H1 (cell line): ENCODE measurements at regions not wholly inside any gene's neighbourhood (a gene's known extent, or its start where the extent isn't known, plus 50 kb on each side); places are given as distances from the start of the nearest gene placed in this dataset.

Source experiments
- CTCF ChIA-PET: fragments of 300-600 bp; sonication (Branson Sonifier 250); formaldehyde crosslinking; loops from one replicate; lab custom pipeline; 2021; ENCODE audit not compliant: partially characterized antibody; lab: Charles Lee
- POLR2A ChIA-PET: fragments of 300-600 bp; sonication (Branson Sonifier 250); formaldehyde crosslinking; loops from one replicate; lab custom pipeline; 2021; ENCODE audit warnings: inconsistent platforms; ENCODE audit not compliant: partially characterized antibody; lab: Charles Lee
- DNase-seq, 2 experiments: peaks; one replicate each; pipeline versions ENCODE4 v3.0.0 to v3.0.0-alpha.2; 2010 to 2022; ENCODE audit warnings: low spot score in 2 of 2, low read depth in 1 of 2, mixed read lengths in 1 of 2
- FAIRE-seq: peaks from 2 replicates; lab custom pipeline; 2011; peaks lifted over from hg19 to GRCh38; lab: Jason Lieb, UNC
- H2AFZ ChIP-seq: 2 replicates; pipeline ENCODE4 v1.8.1; 2012; ENCODE audit warnings: low read length, inconsistent platforms
- H2AK5ac ChIP-seq: 2 replicates; pipeline ENCODE4 v1.6.1; 2013; ENCODE audit warnings: low read depth, low read length
- H2BK120ac ChIP-seq: replicated peaks from 2 replicates; pipeline ENCODE3; 2013; ENCODE audit warnings: low read depth, low read length, inconsistent platforms
- H2BK12ac ChIP-seq: 2 replicates; pipeline ENCODE4 v1.6.1; 2013; ENCODE audit warnings: low read depth, low read length
- H2BK15ac ChIP-seq: 2 replicates; pipeline ENCODE4 v1.6.1; 2013; ENCODE audit warnings: low read length
- H2BK20ac ChIP-seq: 2 replicates; pipeline ENCODE4 v1.6.1; 2013; ENCODE audit warnings: low read length
- H2BK5ac ChIP-seq: 2 replicates; pipeline ENCODE4 v1.6.1; 2013; ENCODE audit warnings: low read depth, low read length
- H3K14ac ChIP-seq: 2 replicates; pipeline ENCODE4 v1.6.1; 2013; ENCODE audit warnings: inconsistent platforms; ENCODE audit not compliant: insufficient read length
- H3K18ac ChIP-seq: 2 replicates; pipeline ENCODE4 v1.6.1; 2013; ENCODE audit warnings: low read length; ENCODE audit errors: extremely low read depth
- H3K23ac ChIP-seq: 2 replicates; pipeline ENCODE4 v1.6.1; 2013; ENCODE audit warnings: inconsistent platforms; ENCODE audit not compliant: insufficient read length
- H3K23me2 ChIP-seq: 2 replicates; pipeline ENCODE4 v1.6.1; 2013; ENCODE audit warnings: low read depth, low read length
- H3K27ac ChIP-seq: 2 replicates; pipeline ENCODE4 v1.6.1; 2011; ENCODE audit warnings: low read depth, low read length, inconsistent platforms
- H3K27me3 ChIP-seq, 4 experiments: replicated peaks in 1 of 4; 1 replicate in 1 of 4; 2 replicates in 3 of 4; pipeline versions ENCODE4 v1.6.1 to v1.8.1; 2011 to 2013; ENCODE audit warnings: low read length in 3 of 4, mild to moderate bottlenecking in 3 of 4, inconsistent platforms in 2 of 4, mixed read lengths in 2 of 4, moderate library complexity in 1 of 4; ENCODE audit not compliant: control insufficient read depth in 3 of 4, insufficient read depth in 3 of 4; ENCODE audit errors: extremely low read depth in 1 of 4
- H3K36me3 ChIP-seq, 4 experiments: 2 replicates each; pipeline versions ENCODE4 v1.6.1 to v1.8.1; 2011 to 2013; ENCODE audit warnings: mild to moderate bottlenecking in 4 of 4, low read length in 3 of 4, moderate library complexity in 2 of 4, control low read depth in 1 of 4, inconsistent platforms in 1 of 4; ENCODE audit not compliant: insufficient read depth in 4 of 4, control insufficient read depth in 2 of 4
- H3K4ac ChIP-seq: replicated peaks from 2 replicates; pipeline ENCODE3; 2013; ENCODE audit warnings: low read length, low read depth, mixed read lengths, inconsistent platforms; ENCODE audit not compliant: insufficient read length
- H3K4me1 ChIP-seq, 4 experiments: replicated peaks in 1 of 4; 1 replicate in 1 of 4; 2 replicates in 3 of 4; pipeline versions ENCODE4 v1.6.1 to v1.8.1; 2011 to 2013; ENCODE audit warnings: low read length in 3 of 4, inconsistent platforms in 2 of 4, mixed read lengths in 1 of 4; ENCODE audit not compliant: insufficient read depth in 4 of 4, control insufficient read depth in 3 of 4
- H3K4me2 ChIP-seq, 2 experiments: 2 replicates each; pipeline versions ENCODE4 v1.6.1 to v1.8.1; 2011 to 2013; ENCODE audit warnings: low read depth in 2 of 2, low read length in 2 of 2, control low read depth in 1 of 2, inconsistent platforms in 1 of 2, mild to moderate bottlenecking in 1 of 2; ENCODE audit not compliant: insufficient read depth in 1 of 2
- H3K4me3 ChIP-seq, 4 experiments: fragments of 200-600, 300-600 bp in 1 of 4; sonication (generic), shearing (Covaris generic), sonication (Bioruptor Twin) in 1 of 4; 2 replicates each; pipeline versions ENCODE4 v1.5.1 to v1.8.1; 2011 to 2016; ENCODE audit warnings: low read length in 4 of 4, low read depth in 3 of 4, control low read depth in 2 of 4, inconsistent platforms in 2 of 4, mild to moderate bottlenecking in 2 of 4, mixed read lengths in 1 of 4, moderate library complexity in 1 of 4; ENCODE audit not compliant: insufficient read depth in 2 of 4; ENCODE audit errors: extremely low read depth in 1 of 4
- H3K56ac ChIP-seq: replicated peaks from 2 replicates; pipeline ENCODE3; 2013; ENCODE audit warnings: low read depth, mild to moderate bottlenecking, mixed read lengths, low read length, inconsistent platforms; ENCODE audit not compliant: insufficient read length
- H3K79me1 ChIP-seq: 2 replicates; pipeline ENCODE4 v1.6.1; 2013; ENCODE audit warnings: low read depth, low read length, control low read depth
- H3K79me2 ChIP-seq, 2 experiments: 2 replicates each; pipeline versions ENCODE4 v1.6.1 to v1.8.1; 2012 to 2013; ENCODE audit warnings: low read length in 2 of 2, mild to moderate bottlenecking in 2 of 2, inconsistent platforms in 1 of 2; ENCODE audit not compliant: insufficient read depth in 2 of 2, control insufficient read depth in 1 of 2
- H3K9ac ChIP-seq, 4 experiments: replicated peaks in 1 of 4; 1 replicate in 1 of 4; 2 replicates in 3 of 4; pipeline versions ENCODE4 v1.6.1 to v1.8.1; 2011 to 2013; ENCODE audit warnings: low read depth in 3 of 4, low read length in 3 of 4, control low read depth in 2 of 4, mild to moderate bottlenecking in 2 of 4, moderate library complexity in 2 of 4, inconsistent platforms in 1 of 4; ENCODE audit errors: extremely low read depth in 1 of 4
- H3K9me3 ChIP-seq, 2 experiments: 2 replicates each; pipeline versions ENCODE4 v1.6.1 to v1.8.1; 2012 to 2013; ENCODE audit warnings: mild to moderate bottlenecking in 2 of 2, moderate library complexity in 2 of 2, control low read depth in 1 of 2, inconsistent platforms in 1 of 2, low read depth in 1 of 2, low read length in 1 of 2, mixed read lengths in 1 of 2; ENCODE audit not compliant: insufficient read depth in 2 of 2
- H4K20me1 ChIP-seq, 2 experiments: replicated peaks in 1 of 2; 2 replicates each; pipeline versions ENCODE3 to v1.8.1; 2011 to 2013; ENCODE audit warnings: inconsistent platforms in 2 of 2, low read length in 2 of 2, mild to moderate bottlenecking in 1 of 2; ENCODE audit not compliant: insufficient read depth in 2 of 2, control insufficient read depth in 1 of 2
- H4K5ac ChIP-seq: 2 replicates; pipeline ENCODE4 v1.6.1; 2013; ENCODE audit warnings: low read length, low read depth, mixed read lengths, inconsistent platforms; ENCODE audit not compliant: insufficient read length
- H4K8ac ChIP-seq: 2 replicates; pipeline ENCODE4 v1.8.0; 2013; ENCODE audit warnings: mild to moderate bottlenecking, moderate library complexity, low read length, inconsistent platforms; ENCODE audit not compliant: insufficient read depth; ENCODE audit errors: extremely low read depth
- H4K91ac ChIP-seq: replicated peaks from 2 replicates; pipeline ENCODE3; 2013; ENCODE audit warnings: low read length, mixed read lengths, inconsistent platforms; ENCODE audit not compliant: insufficient read length
- CREB1 ChIP-seq: IDR thresholded peaks from 2 replicates; pipeline ENCODE4 v1.6.1; 2012; ENCODE audit warnings: inconsistent platforms
- CTCF ChIP-seq, 3 experiments: IDR thresholded peaks; 1 replicate in 2 of 3; 2 replicates in 1 of 3; pipeline versions ENCODE4 v1.5.1 to v1.6.1; 2011; ENCODE audit warnings: low read length in 3 of 3, mild to moderate bottlenecking in 3 of 3, inconsistent platforms in 2 of 3, low read depth in 1 of 3, moderate library complexity in 1 of 3; ENCODE audit not compliant: insufficient read depth in 1 of 3; ENCODE audit errors: control extremely low read depth in 1 of 3
- E2F6 ChIP-seq: IDR thresholded peaks from 2 replicates; pipeline ENCODE4 v1.6.1; 2012; ENCODE audit warnings: inconsistent platforms
- EP300 ChIP-seq, 2 experiments: IDR thresholded peaks; 1 replicate in 1 of 2; 2 replicates in 1 of 2; pipeline ENCODE4 v1.6.1; 2011 to 2012; ENCODE audit warnings: low read depth in 2 of 2, low read length in 2 of 2, mild to moderate bottlenecking in 2 of 2, borderline replicate concordance in 1 of 2, inconsistent platforms in 1 of 2, moderate library complexity in 1 of 2
- FOSL1 ChIP-seq: IDR thresholded peaks from 2 replicates; pipeline ENCODE4 v1.6.1; 2011; ENCODE audit warnings: mild to moderate bottlenecking, low read depth, low read length, moderate library complexity; ENCODE audit not compliant: insufficient read depth
- HDAC6 ChIP-seq: IDR thresholded peaks from one replicate; pipeline ENCODE4 v1.7.1; 2012; ENCODE audit warnings: low read depth, mild to moderate bottlenecking, inconsistent platforms, low read length, moderate library complexity
- JUN ChIP-seq: IDR thresholded peaks from 2 replicates; pipeline ENCODE4 v1.6.1; 2011; ENCODE audit warnings: low read depth, mild to moderate bottlenecking, improper control_type of control experiment, low read length
- NANOG ChIP-seq: IDR thresholded peaks from 2 replicates; pipeline ENCODE4 v1.6.1; 2011; ENCODE audit warnings: low read length, low read depth, mild to moderate bottlenecking, inconsistent platforms; ENCODE audit not compliant: insufficient read depth, poor library complexity, severe bottlenecking
- SIRT6 ChIP-seq: IDR thresholded peaks from one replicate; pipeline ENCODE4 v1.7.1; 2012; ENCODE audit warnings: low read length, inconsistent platforms
- TEAD4 ChIP-seq: IDR thresholded peaks from 2 replicates; pipeline ENCODE4 v1.6.1; 2012; ENCODE audit warnings: low read depth, low read length, inconsistent platforms, mixed read lengths
- WGBS, 2 experiments: shearing (Covaris generic) in 1 of 2; methylation state at CpG; one replicate each; pipeline versions ENCODE4 v1.1.6 to v1.1.7; 2013 to 2015; ENCODE audit warnings: low lambda C conversion rate in 2 of 2, mixed read lengths in 2 of 2, inconsistent platforms in 1 of 2, low coverage in 1 of 2, missing lambda C conversion rate in 1 of 2; ENCODE audit not compliant: insufficient replicate concordance in 2 of 2, insufficient coverage in 1 of 2, insufficient read length in 1 of 2; ENCODE audit errors: extremely low coverage in 1 of 2, missing lambda C conversion rate in 1 of 2; 5-methylcytosine and 5-hydroxymethylcytosine counted together

GRCh38 chr14:26070443-26070842 is 527.4 kb downstream of the NOVA1 start:
- CTCF ChIA-PET, result interaction anchor here (1.0 to 1.9 kb wide), 2 partner anchors 93 to 237 kb away, joined by 4 to 7 read pairs; no protein-coding TSS in a partner anchor
- H2BK12ac ChIP-seq, result no peak overlapping the region
- POLR2A ChIA-PET, result no interaction called here

More at GRCh38 chr14:26070443-26070842, 527.4 kb downstream of the NOVA1 start:
- Histone ChIP-seq H2BK15ac (no peak overlapping the region), H4K91ac (no peak overlapping the region)
- FAIRE-seq (no peak), DNase-seq (no peak)
- TF ChIP-seq E2F6 (no peak), EP300 (IDR thresholded peaks at IDR 0.05; ENCODE audit: borderline replicate concordance in 1 of 2, low read depth in 2 of 2, low read length in 2 of 2) (no peak), FOSL1 (no peak), SIRT6 (no peak), CREB1 (no peak), NANOG (no peak), JUN (no peak), TEAD4 (no peak), CTCF (IDR thresholded peaks at IDR 0.05; ENCODE audit: control extremely low read depth in 1 of 3, insufficient read depth in 1 of 3, low read depth in 1 of 3, low read length in 3 of 3) (no peak), HDAC6 (no peak)
- TF ChIP-seq, all 59 proteins: peak for 0
- Histone ChIP-seq H3K4me3 (no peak overlapping the region), H3K9ac (no peak overlapping the region), H4K20me1 (no peaks in the 10 kb centered on the region), H3K18ac (no peak overlapping the region), H3K36me3 (no peaks in the 10 kb centered on the region), H3K14ac (no peak overlapping the region), H3K9me3 (no peaks in the 10 kb centered on the region), H4K8ac (no peak overlapping the region), H3K23me2 (no peaks in the 10 kb centered on the region), H3K4me2 (no peak overlapping the region), H3K56ac (no peak overlapping the region), H2AFZ (no peak overlapping the region), H4K5ac (no peak overlapping the region), H3K79me2 (no peaks in the 10 kb centered on the region), H3K4me1 (no peaks in the 10 kb centered on the region), H3K23ac (no peak overlapping the region), H2BK5ac (no peak overlapping the region), H3K27ac (no peak overlapping the region), H3K79me1 (no peaks in the 10 kb centered on the region), H2AK5ac (no peak overlapping the region), H2BK120ac (no peak overlapping the region), H3K4ac (no peak overlapping the region), H2BK20ac (no peak overlapping the region), H3K27me3 (no peaks in the 10 kb centered on the region)
- WGBS, 2 experiments, result 94% methylated on average over 3 of the region's 3 CpGs; no CpG with 5 or more reads in 1 of the 2 experiments
